ENCODE measurements at regions not wholly inside any gene's neighbourhood (a gene's known extent, or its start where the extent isn't known, plus 50 kb on each side); places are given as distances from the start of the nearest gene placed in this dataset.

DNA sequence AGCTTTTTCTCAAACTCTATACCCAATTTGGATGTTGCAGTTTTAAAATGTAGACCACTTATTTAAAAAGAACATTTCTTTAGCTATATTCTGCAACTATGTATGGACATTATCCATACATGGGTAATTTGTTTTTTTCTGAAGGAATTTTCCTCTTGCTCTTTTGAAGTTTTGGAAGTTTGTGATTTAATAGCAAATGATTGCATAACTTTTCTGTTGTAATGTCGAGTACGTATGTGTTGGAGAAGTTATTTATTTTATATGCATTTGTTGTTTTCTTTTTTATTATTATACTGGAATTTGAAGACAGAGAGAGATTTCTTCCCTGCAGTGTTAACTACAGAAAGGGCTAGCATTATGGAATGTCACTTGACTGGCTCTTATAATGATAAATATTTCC, 207.7 kb upstream of the FANCL start:
- no peaks in the 10 kb centered on the region for H3K9me3 ChIP-seq
- no peak for ATAC-seq
- no peaks in the 10 kb centered on the region for H3K4me1 ChIP-seq (ENCODE audit: low read depth)
- DNase-seq, result no peak
- TF ChIP-seq CTCF (IDR thresholded peaks at IDR 0.05), result no peak
- intact Hi-C loops (cut with DNase I, micrococcal nuclease), result no loop called here
- H3K4me3 ChIP-seq, result no peak overlapping the region
- H3K36me3 ChIP-seq (ENCODE audit: low read depth), result no peaks in the 10 kb centered on the region

DNA sequence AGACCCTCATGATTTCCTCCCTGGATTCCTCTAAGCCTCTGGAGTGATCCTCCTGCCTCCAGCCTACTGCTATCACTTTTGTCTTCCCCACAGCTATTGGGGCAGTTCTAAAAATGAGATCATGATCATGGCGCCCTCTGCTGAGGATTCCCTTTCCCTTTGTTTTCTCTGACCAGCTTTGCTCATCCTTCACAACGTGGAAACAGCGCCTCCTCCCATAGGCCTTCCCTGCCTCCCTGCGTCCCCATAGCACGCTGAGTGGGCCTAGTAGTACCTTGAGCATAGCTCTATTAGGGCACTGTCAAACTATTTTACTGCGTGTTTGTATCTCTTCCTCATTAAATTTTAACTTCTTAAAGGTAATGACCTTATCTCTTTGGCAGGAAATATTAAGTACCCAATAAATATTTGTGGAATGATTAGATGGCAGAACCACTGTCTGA, 207.0 kb upstream of the FANCL start:
- no peaks in the 10 kb centered on the region for H3K9me3 ChIP-seq
- peak; percentile 88 for ATAC-seq
- intact Hi-C loops (cut with DNase I, micrococcal nuclease), result no loop called here
- no peak overlapping the region for H3K4me3 ChIP-seq
- H3K36me3 ChIP-seq (ENCODE audit: low read depth), result no peaks in the 10 kb centered on the region
- TF ChIP-seq CTCF (IDR thresholded peaks at IDR 0.05), result no peak
- DNase-seq, result peak in 2 of 3 donors; percentile 33 to 81
- H3K4me1 ChIP-seq (ENCODE audit: low read depth), result no peaks in the 10 kb centered on the region

GRCh38 chr2:58447586-58447985, 206.5 kb upstream of the FANCL start:
- H3K4me3 ChIP-seq, result no peak overlapping the region
- no peaks in the 10 kb centered on the region for H3K4me1 ChIP-seq (ENCODE audit: low read depth)
- ATAC-seq (no peak), DNase-seq (no peak)
- H3K9me3 ChIP-seq, result no peaks in the 10 kb centered on the region
- intact Hi-C loops (cut with DNase I, micrococcal nuclease), result no loop called here
- TF ChIP-seq CTCF (IDR thresholded peaks at IDR 0.05), result no peak
- no peaks in the 10 kb centered on the region for H3K36me3 ChIP-seq (ENCODE audit: low read depth)

GRCh38 chr2:58441643-58442042, 200.5 kb upstream of the FANCL start:
- Histone ChIP-seq H3K4me1 (ENCODE audit: low read depth) (no peaks in the 10 kb centered on the region), H3K4me3 (no peak overlapping the region), H3K9me3 (no peaks in the 10 kb centered on the region), H3K36me3 (ENCODE audit: low read depth) (no peaks in the 10 kb centered on the region)
- no peak for DNase-seq
- intact Hi-C loops (cut with DNase I, micrococcal nuclease), result no loop called here
- no peak for ATAC-seq
- no peak for TF ChIP-seq CTCF (IDR thresholded peaks at IDR 0.05)

GRCh38 chr2:58436872-58437271, 195.7 kb upstream of the FANCL start:
- ATAC-seq (no peak), DNase-seq (no peak)
- no peaks in the 10 kb centered on the region for H3K36me3 ChIP-seq (ENCODE audit: low read depth)
- no peak for TF ChIP-seq CTCF (IDR thresholded peaks at IDR 0.05)
- no peak overlapping the region for H3K4me3 ChIP-seq
- no peaks in the 10 kb centered on the region for H3K9me3 ChIP-seq
- intact Hi-C loops (cut with DNase I, micrococcal nuclease), result no loop called here
- no peaks in the 10 kb centered on the region for H3K4me1 ChIP-seq (ENCODE audit: low read depth)

DNA sequence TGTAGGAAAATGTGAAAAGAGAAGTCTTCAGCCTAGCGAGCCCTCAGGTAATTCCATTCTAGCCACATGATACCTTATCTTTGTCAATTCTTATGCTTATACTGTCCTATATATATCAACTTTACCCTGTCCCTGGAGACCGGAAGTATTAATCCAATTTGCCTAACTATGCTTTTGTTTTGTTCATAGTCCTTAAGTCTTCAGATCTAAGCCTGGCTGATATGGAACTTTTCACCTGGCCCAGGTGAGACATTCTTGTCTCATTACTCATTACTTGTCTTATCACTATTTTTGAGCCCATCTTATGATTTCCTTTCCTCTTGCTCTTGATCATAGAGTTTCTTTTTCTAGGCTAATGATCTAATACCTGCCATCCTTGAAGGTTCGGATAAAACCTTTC, 194.1 kb upstream of the FANCL start:
- no peak for TF ChIP-seq CTCF (IDR thresholded peaks at IDR 0.05)
- intact Hi-C loops (cut with DNase I, micrococcal nuclease), result no loop called here
- Histone ChIP-seq H3K36me3 (ENCODE audit: low read depth) (no peaks in the 10 kb centered on the region), H3K4me3 (no peak overlapping the region), H3K4me1 (ENCODE audit: low read depth) (no peaks in the 10 kb centered on the region), H3K9me3 (no peaks in the 10 kb centered on the region)
- ATAC-seq (no peak), DNase-seq (no peak)
